MM.1S (cell line): ENCODE measurements at regions not wholly inside any gene's neighbourhood (a gene's known extent, or its start where the extent isn't known, plus 50 kb on each side); places are given as distances from the start of the nearest gene placed in this dataset.

Source experiments
- DNase-seq: peaks from one replicate; pipeline ENCODE4 v3.0.0-alpha.2; 2015
- H2AFZ ChIP-seq: fragments of 300-600 bp; sonication (generic); 2 replicates; pipeline ENCODE4 v1.6.0; 2016; ENCODE audit warnings: antibody characterized with exemption, low read length
- H3F3A ChIP-seq: fragments of 300-600 bp; sonication (generic); 2 replicates; pipeline ENCODE4 v1.6.1; 2016; ENCODE audit warnings: mild to moderate bottlenecking, antibody characterized with exemption, low read length, moderate library complexity, mixed read lengths; ENCODE audit not compliant: insufficient read depth
- H3K27ac ChIP-seq: fragments of 300-600 bp; sonication (generic); 2 replicates; pipeline ENCODE4 v1.5.1; 2016; ENCODE audit warnings: mild to moderate bottlenecking, low read length
- H3K27me3 ChIP-seq: fragments of 300-600 bp; sonication (generic); replicated peaks from 2 replicates; pipeline ENCODE4 v1.6.0; 2016; ENCODE audit warnings: low read length; ENCODE audit not compliant: insufficient read depth
- H3K36me3 ChIP-seq: fragments of 300-600 bp; sonication (generic); replicated peaks from 2 replicates; pipeline ENCODE4 v1.6.1; 2016; ENCODE audit warnings: mild to moderate bottlenecking, low read length, mixed read lengths; ENCODE audit not compliant: insufficient read depth
- H3K4me1 ChIP-seq: fragments of 300-600 bp; sonication (generic); 2 replicates; pipeline ENCODE4 v1.6.1; 2016; ENCODE audit warnings: low read length, mixed read lengths
- H3K4me2 ChIP-seq: fragments of 300-600 bp; sonication (generic); 2 replicates; pipeline ENCODE4 v1.6.0; 2016; ENCODE audit warnings: low read depth, low read length
- H3K4me3 ChIP-seq: fragments of 300-600 bp; sonication (generic); 2 replicates; pipeline ENCODE4 v1.5.1; 2016; ENCODE audit warnings: low read length, mixed read lengths
- H3K79me2 ChIP-seq: fragments of 300-600 bp; sonication (generic); 2 replicates; pipeline ENCODE4 v1.6.1; 2016; ENCODE audit warnings: mixed run types, low read length, mixed read lengths
- H3K9ac ChIP-seq: fragments of 300-600 bp; sonication (generic); 2 replicates; pipeline ENCODE4 v1.6.1; 2016; ENCODE audit warnings: low read length, mixed read lengths
- H3K9me2 ChIP-seq: fragments of 300-600 bp; sonication (generic); replicated peaks from 2 replicates; pipeline ENCODE4 v1.6.1; 2016; ENCODE audit warnings: mild to moderate bottlenecking, low read length, mixed read lengths; ENCODE audit not compliant: insufficient read depth
- H3K9me3 ChIP-seq: fragments of 300-600 bp; sonication (generic); replicated peaks from 2 replicates; pipeline ENCODE4 v1.6.1; 2016; ENCODE audit warnings: mild to moderate bottlenecking, low read length, mixed read lengths; ENCODE audit not compliant: insufficient read depth
- H4K20me1 ChIP-seq: fragments of 300-600 bp; sonication (generic); 2 replicates; pipeline ENCODE4 v1.6.1; 2016; ENCODE audit warnings: mild to moderate bottlenecking, low read length, moderate library complexity, mixed read lengths; ENCODE audit not compliant: insufficient read depth
- CTCF ChIP-seq: fragments of 300-600 bp; sonication (generic); IDR thresholded peaks from 2 replicates; pipeline ENCODE4 v1.5.1; 2016; ENCODE audit warnings: antibody characterized with exemption, low read length, mixed read lengths
- EZH2 ChIP-seq: fragments of 300-600 bp; sonication (generic); optimal IDR thresholded peaks from 2 replicates; pipeline ENCODE3; 2017; ENCODE audit warnings: low read depth, mild to moderate bottlenecking, antibody characterized with exemption, low read length, mixed read lengths
- EZH2phosphoT487 ChIP-seq: fragments of 300-600 bp; sonication (generic); IDR thresholded peaks from 2 replicates; pipeline ENCODE4 v1.6.1; 2018; ENCODE audit warnings: antibody characterized with exemption, low read length

- Histone ChIP-seq H3K9me2 (no peaks in the 10 kb centered on the region), H3K9me3 (no peaks in the 10 kb centered on the region), H3K4me1 (no peaks in the 10 kb centered on the region), H3K79me2 (no peaks in the 10 kb centered on the region), H3K27ac (no peak overlapping the region), H3K4me3 (no peak overlapping the region), H3K4me2 (no peak overlapping the region), H3K27me3 (no peaks in the 10 kb centered on the region), H3K9ac (no peak overlapping the region), H3F3A (no peaks in the 10 kb centered on the region), H3K36me3 (no peaks in the 10 kb centered on the region), H2AFZ (no peak overlapping the region), H4K20me1 (no peaks in the 10 kb centered on the region)
- DNase-seq = no peak
- TF ChIP-seq EZH2phosphoT487 = no peak
- TF ChIP-seq EZH2 = no peak
- no peak for TF ChIP-seq CTCF
Observed at GRCh38 chr12:46430340-46430948, 57.9 kb upstream of the SLC38A2 start.
